ENCODE measurements at regions not wholly inside any gene's neighbourhood (a gene's known extent, or its start where the extent isn't known, plus 50 kb on each side); places are given as distances from the start of the nearest gene placed in this dataset.

GRCh38 chr5:103801681-103802080 lies 239.1 kb upstream of the NUDT12 start:
- TF ChIP-seq CTCF (IDR thresholded peaks at IDR 0.05; ENCODE audit: insufficient read depth, low read length, missing control alignments) = no peak
- ChIA-PET POLR2A (no interaction called here), CTCF (interaction anchor here (0.7 to 1.3 kb wide), 3 partner anchors 8 to 219 kb away, joined by 3 read pairs; no protein-coding TSS in a partner anchor)
- no peak overlapping the region for H3K4me3 ChIP-seq (ENCODE audit: low read depth, low read length)
- no peak for DNase-seq (ENCODE audit: low read depth, low spot score)

- CTCF ChIA-PET = interaction anchor here (0.7 to 1.0 kb wide), 2 partner anchors 9 to 214 kb away, joined by 3 read pairs; no protein-coding TSS in a partner anchor
- no peak for DNase-seq (ENCODE audit: low read depth, low spot score)
- POLR2A ChIA-PET = no interaction called here
- no peak overlapping the region for H3K4me3 ChIP-seq (ENCODE audit: low read depth, low read length)
- no peak for TF ChIP-seq CTCF (IDR thresholded peaks at IDR 0.05; ENCODE audit: insufficient read depth, low read length, missing control alignments)
These were observed 238.3 kb upstream of the NUDT12 start for GRCh38 chr5:103800741-103801495.

- ChIA-PET CTCF (interaction anchor here (1.1 to 1.9 kb wide), 2 partner anchors 12 to 48 kb away, joined by 3 to 4 read pairs; no protein-coding TSS in a partner anchor), POLR2A (no interaction called here)
- no peak overlapping the region for H3K4me3 ChIP-seq (ENCODE audit: low read depth, low read length)
- no peak for DNase-seq (ENCODE audit: low read depth, low spot score)
- TF ChIP-seq CTCF (IDR thresholded peaks at IDR 0.05; ENCODE audit: insufficient read depth, low read length, missing control alignments) = no peak
These were observed 231.1 kb upstream of the NUDT12 start for GRCh38 chr5:103793595-103794182.

GRCh38 chr5:103785569-103785968 lies 223.0 kb upstream of the NUDT12 start:
- ChIA-PET POLR2A (interaction anchor here (0.9 kb wide), 1 partner anchor 19 kb away, joined by 4 read pairs; no protein-coding TSS in a partner anchor), CTCF (no interaction called here)
- no peak overlapping the region for H3K4me3 ChIP-seq (ENCODE audit: low read depth, low read length)
- no peak for DNase-seq (ENCODE audit: low read depth, low spot score)
- no peak for TF ChIP-seq CTCF (IDR thresholded peaks at IDR 0.05; ENCODE audit: insufficient read depth, low read length, missing control alignments)

- TF ChIP-seq CTCF (IDR thresholded peaks at IDR 0.05; ENCODE audit: insufficient read depth, low read length, missing control alignments) = no peak
- CTCF ChIA-PET = no interaction called here
These were observed 221.1 kb upstream of the NUDT12 start for GRCh38 chr5:103783669-103784068.

GRCh38 chr5:103780794-103781193 lies 218.2 kb upstream of the NUDT12 start:
- no peak for DNase-seq (ENCODE audit: low read depth, low spot score)
- ChIA-PET POLR2A (no interaction called here), CTCF (no interaction called here)
- H3K4me3 ChIP-seq (ENCODE audit: low read depth, low read length) = no peak overlapping the region
- TF ChIP-seq CTCF (IDR thresholded peaks at IDR 0.05; ENCODE audit: insufficient read depth, low read length, missing control alignments) = no peak

More at GRCh38 chr5:103783669-103784068, 221.1 kb upstream of the NUDT12 start:
- POLR2A ChIA-PET = no interaction called here
- DNase-seq (ENCODE audit: low read depth, low spot score) = no peak
- H3K4me3 ChIP-seq (ENCODE audit: low read depth, low read length) = no peak overlapping the region
